H9 (cell line): ENCODE measurements at regions not wholly inside any gene's neighbourhood (a gene's known extent, or its start where the extent isn't known, plus 50 kb on each side); places are given as distances from the start of the nearest gene placed in this dataset.
"Not testable (repeated sequence)": the region's sequence is repeated elsewhere in the genome, so short reads cannot be mapped to it uniquely, and the experiment has no call there.

Experiments
- DNase-seq: peaks from one replicate; pipeline ENCODE4 v3.0.0-alpha.2; 2017
- H2AFZ ChIP-seq: one replicate; pipeline ENCODE4 v1.6.1; 2013; ENCODE audit warnings: mild to moderate bottlenecking, low read length, control low read depth, moderate library complexity
- H2AK5ac ChIP-seq: 2 replicates; pipeline ENCODE4 v1.6.1; 2013; ENCODE audit warnings: low read length, control low read depth, mixed read lengths; ENCODE audit not compliant: insufficient read length
- H2BK120ac ChIP-seq: one replicate; pipeline ENCODE4 v1.6.1; 2013; ENCODE audit warnings: low read depth, mild to moderate bottlenecking, low read length, control low read depth, inconsistent platforms; ENCODE audit not compliant: poor library complexity, severe bottlenecking
- H2BK12ac ChIP-seq: 2 replicates; pipeline ENCODE4 v1.6.1; 2013; ENCODE audit warnings: low read length, control low read depth, mixed read lengths, low read depth; ENCODE audit not compliant: insufficient read length
- H2BK15ac ChIP-seq: 2 replicates; pipeline ENCODE4 v1.6.1; 2013; ENCODE audit warnings: low read depth, low read length, control low read depth
- H2BK20ac ChIP-seq: one replicate; pipeline ENCODE4 v1.6.1; 2013; ENCODE audit warnings: low read depth, mild to moderate bottlenecking, low read length, control low read depth, inconsistent platforms; ENCODE audit not compliant: poor library complexity, severe bottlenecking
- H2BK5ac ChIP-seq: 2 replicates; pipeline ENCODE4 v1.6.1; 2013; ENCODE audit warnings: low read length, control low read depth, mixed read lengths; ENCODE audit not compliant: insufficient read length
- H3K14ac ChIP-seq: 2 replicates; pipeline ENCODE4 v1.6.1; 2013; ENCODE audit warnings: low read length, control low read depth; ENCODE audit not compliant: insufficient read depth
- H3K18ac ChIP-seq: 2 replicates; pipeline ENCODE4 v1.6.1; 2013; ENCODE audit warnings: low read depth, mild to moderate bottlenecking, mixed read lengths, low read length, control low read depth; ENCODE audit not compliant: insufficient read length
- H3K23ac ChIP-seq: 2 replicates; pipeline ENCODE4 v1.6.1; 2013; ENCODE audit warnings: low read length, control low read depth, mixed read lengths, low read depth; ENCODE audit not compliant: insufficient read length
- H3K23me2 ChIP-seq: 2 replicates; pipeline ENCODE4 v1.6.1; 2013; ENCODE audit warnings: low read depth, mild to moderate bottlenecking, mixed read lengths, low read length, control low read depth; ENCODE audit not compliant: insufficient read length, poor library complexity, severe bottlenecking
- H3K27ac ChIP-seq: 2 replicates; pipeline ENCODE4 v1.5.1; 2013; ENCODE audit warnings: low read length, control low read depth, mixed read lengths, low read depth; ENCODE audit not compliant: insufficient read length
- H3K27me3 ChIP-seq: 2 replicates; pipeline ENCODE4 v1.6.1; 2013; ENCODE audit warnings: low read length, control low read depth, inconsistent platforms; ENCODE audit not compliant: insufficient read depth
- H3K4ac ChIP-seq: 2 replicates; pipeline ENCODE4 v1.6.1; 2013; ENCODE audit warnings: low read depth, mild to moderate bottlenecking, control low read depth, inconsistent platforms, low read length, moderate library complexity
- H3K4me1 ChIP-seq: 2 replicates; pipeline ENCODE4 v1.6.1; 2013; ENCODE audit warnings: low read length, control low read depth, inconsistent platforms; ENCODE audit not compliant: insufficient read depth
- H3K4me2 ChIP-seq: 2 replicates; pipeline ENCODE4 v1.6.1; 2013; ENCODE audit warnings: low read length, control low read depth, mixed read lengths; ENCODE audit not compliant: insufficient read length, insufficient read depth
- H3K56ac ChIP-seq: 2 replicates; pipeline ENCODE4 v1.6.1; 2013; ENCODE audit warnings: low read depth, mild to moderate bottlenecking, mixed read lengths, low read length, control low read depth; ENCODE audit not compliant: insufficient read length
- H3K79me1 ChIP-seq: 2 replicates; pipeline ENCODE4 v1.6.1; 2013; ENCODE audit warnings: low read depth, mild to moderate bottlenecking, moderate library complexity, low read length, control low read depth, inconsistent platforms; ENCODE audit not compliant: insufficient read depth, poor library complexity, severe bottlenecking
- H3K79me2 ChIP-seq: 2 replicates; pipeline ENCODE4 v1.6.1; 2013; ENCODE audit warnings: low read length, control low read depth, inconsistent platforms; ENCODE audit not compliant: insufficient read depth
- H3K9ac ChIP-seq: 2 replicates; pipeline ENCODE4 v1.6.1; 2013; ENCODE audit warnings: low read length, control low read depth, mixed read lengths; ENCODE audit not compliant: insufficient read length; ENCODE audit errors: extremely low read depth
- H3K9me3 ChIP-seq: one replicate; pipeline ENCODE4 v1.6.1; 2013; ENCODE audit warnings: low read depth, low read length, inconsistent platforms; ENCODE audit not compliant: control insufficient read depth
- H3T11ph ChIP-seq: one replicate; pipeline ENCODE4 v1.6.1; 2013; ENCODE audit warnings: mild to moderate bottlenecking, low read length, control low read depth, inconsistent platforms
- H4K20me1 ChIP-seq: one replicate; pipeline ENCODE4 v1.6.1; 2013; ENCODE audit not compliant: control insufficient read depth, insufficient read length, insufficient read depth
- H4K5ac ChIP-seq: 2 replicates; pipeline ENCODE4 v1.6.1; 2013; ENCODE audit warnings: low read depth, mild to moderate bottlenecking, mixed read lengths, low read length, control low read depth; ENCODE audit not compliant: insufficient read length
- H4K8ac ChIP-seq: replicated peaks from 2 replicates; pipeline ENCODE4 v1.6.1; 2013; ENCODE audit warnings: low read length, control low read depth, mixed read lengths, low read depth; ENCODE audit not compliant: insufficient read length
- H4K91ac ChIP-seq: 2 replicates; pipeline ENCODE4 v1.6.1; 2013; ENCODE audit warnings: low read depth, mild to moderate bottlenecking, moderate library complexity, mixed read lengths, low read length, control low read depth; ENCODE audit not compliant: insufficient read length
- H3K27ac Mint-ChIP-seq, 3 experiments: 2 replicates in 2 of 3; 3 replicates in 1 of 3; pipeline ENCODE4 v1.8.0; 2020 to 2021; ENCODE audit warnings: mixed read lengths in 3 of 3, mild to moderate bottlenecking in 1 of 3, moderate library complexity in 1 of 3
- H3K27me3 Mint-ChIP-seq: 2 replicates; pipeline ENCODE4 v1.8.0; 2021; ENCODE audit warnings: low read depth, mild to moderate bottlenecking, moderate library complexity, mixed read lengths
- H3K36me3 Mint-ChIP-seq, 3 experiments: 2 replicates in 2 of 3; 3 replicates in 1 of 3; pipeline ENCODE4 v1.8.0; 2020 to 2021; ENCODE audit warnings: low read depth in 3 of 3, mixed read lengths in 3 of 3; ENCODE audit not compliant: insufficient read depth in 1 of 3
- H3K4me1 Mint-ChIP-seq, 2 experiments: 2 replicates each; pipeline ENCODE4 v1.8.0; 2020; ENCODE audit warnings: mixed read lengths in 2 of 2
- H3K4me3 Mint-ChIP-seq, 2 experiments: 2 replicates in 1 of 2; 3 replicates in 1 of 2; pipeline ENCODE4 v1.8.0; 2020 to 2021; ENCODE audit warnings: mild to moderate bottlenecking in 2 of 2, mixed read lengths in 2 of 2, moderate library complexity in 1 of 2
- H3K9me3 Mint-ChIP-seq, 2 experiments: 2 replicates in 1 of 2; 3 replicates in 1 of 2; pipeline ENCODE4 v1.8.0; 2020; ENCODE audit warnings: mild to moderate bottlenecking in 2 of 2, mixed read lengths in 2 of 2, moderate library complexity in 1 of 2
- WGBS: extraction: QIAGEN DNeasy Blood & Tissue Kit; methylation state at CpG from one replicate; pipeline ENCODE4 v1.1.7; 2013; ENCODE audit warnings: missing lambda C conversion rate, low lambda C conversion rate, mixed read lengths; ENCODE audit not compliant: insufficient read length; ENCODE audit errors: extremely low coverage; 5-methylcytosine and 5-hydroxymethylcytosine counted together
- TF ChIP-seq, protein P1 (sequence below): fragments of 200-600 bp; sonication (generic); conservative IDR thresholded peaks from 3 replicates; pipeline ENCODE4 v1.8.0; 2021; ENCODE audit warnings: antibody characterized with exemption, mild to moderate bottlenecking

DNA sequence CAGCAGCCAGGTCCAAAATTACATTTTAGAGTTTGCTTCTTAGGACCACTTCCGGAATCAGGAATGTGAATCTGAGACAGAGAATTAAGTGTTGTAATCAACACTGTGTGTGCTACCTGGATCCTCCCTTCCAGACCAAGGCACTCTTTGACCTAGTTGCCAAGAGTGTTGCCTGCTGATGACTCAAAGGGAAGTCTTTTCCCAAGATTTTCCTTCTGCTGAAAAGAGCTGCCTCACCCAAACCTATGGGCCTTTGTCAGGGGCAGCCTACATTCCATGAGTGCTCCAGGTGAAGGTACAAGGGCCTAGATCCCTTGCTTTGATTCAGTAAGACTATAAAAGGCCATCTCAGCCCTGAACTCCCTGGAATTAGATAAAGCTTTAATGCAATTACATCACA is 712.5 kb upstream of the ANKRD30A start:
- Histone ChIP-seq H4K5ac (no peak overlapping the region), H3K4me2 (no peak overlapping the region), H3K4ac (no peak overlapping the region), H3K18ac (no peak overlapping the region), H3K14ac (no peak overlapping the region), H2BK20ac (no peak overlapping the region), H2BK12ac (no peak overlapping the region), H3K79me1 (no peaks in the 10 kb centered on the region), H3K23ac (no peak overlapping the region), H4K20me1 (no peaks in the 10 kb centered on the region), H2BK5ac (no peak overlapping the region), H3K9ac (no peak overlapping the region), H3K27ac (no peak overlapping the region), H4K91ac (no peak overlapping the region), H2AK5ac (no peak overlapping the region), H3K23me2 (no peaks in the 10 kb centered on the region), H3K27me3 (no peaks in the 10 kb centered on the region), H2BK120ac (no peak overlapping the region), H3K9me3 (peaks cover 4% of the 10 kb centered on the region), H3K79me2 (no peaks in the 10 kb centered on the region), H2AFZ (no peak overlapping the region), H4K8ac (no peak overlapping the region), H2BK15ac (no peak overlapping the region), H3T11ph (no peak overlapping the region), H3K4me1 (no peaks in the 10 kb centered on the region), H3K56ac (no peak overlapping the region)
- H3K27ac Mint-ChIP-seq = no peak overlapping the region
- DNase-seq = no peak
- no peak overlapping the region for H3K4me3 Mint-ChIP-seq
- H3K4me1 Mint-ChIP-seq = peaks cover 0 to 4% of the 10 kb centered on the region in 2 experiments; a peak in 1 of 4 replicates
- WGBS = no CpG with 5 or more reads among the region's 1 CpG
- peaks cover 4 to 9% of the 10 kb centered on the region in 2 experiments; a peak in 4 of 5 replicates for H3K9me3 Mint-ChIP-seq
- peaks cover 1% of the 10 kb centered on the region; the same call in 1 of the 2 replicates for H3K27me3 Mint-ChIP-seq
- H3K36me3 Mint-ChIP-seq = peaks cover 0 to 10% (median 0%) of the 10 kb centered on the region in 3 experiments; a peak in 3 of 7 replicates
- TF ChIP-seq, protein P1, sequence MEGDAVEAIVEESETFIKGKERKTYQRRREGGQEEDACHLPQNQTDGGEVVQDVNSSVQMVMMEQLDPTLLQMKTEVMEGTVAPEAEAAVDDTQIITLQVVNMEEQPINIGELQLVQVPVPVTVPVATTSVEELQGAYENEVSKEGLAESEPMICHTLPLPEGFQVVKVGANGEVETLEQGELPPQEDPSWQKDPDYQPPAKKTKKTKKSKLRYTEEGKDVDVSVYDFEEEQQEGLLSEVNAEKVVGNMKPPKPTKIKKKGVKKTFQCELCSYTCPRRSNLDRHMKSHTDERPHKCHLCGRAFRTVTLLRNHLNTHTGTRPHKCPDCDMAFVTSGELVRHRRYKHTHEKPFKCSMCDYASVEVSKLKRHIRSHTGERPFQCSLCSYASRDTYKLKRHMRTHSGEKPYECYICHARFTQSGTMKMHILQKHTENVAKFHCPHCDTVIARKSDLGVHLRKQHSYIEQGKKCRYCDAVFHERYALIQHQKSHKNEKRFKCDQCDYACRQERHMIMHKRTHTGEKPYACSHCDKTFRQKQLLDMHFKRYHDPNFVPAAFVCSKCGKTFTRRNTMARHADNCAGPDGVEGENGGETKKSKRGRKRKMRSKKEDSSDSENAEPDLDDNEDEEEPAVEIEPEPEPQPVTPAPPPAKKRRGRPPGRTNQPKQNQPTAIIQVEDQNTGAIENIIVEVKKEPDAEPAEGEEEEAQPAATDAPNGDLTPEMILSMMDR = no peak

DNA sequence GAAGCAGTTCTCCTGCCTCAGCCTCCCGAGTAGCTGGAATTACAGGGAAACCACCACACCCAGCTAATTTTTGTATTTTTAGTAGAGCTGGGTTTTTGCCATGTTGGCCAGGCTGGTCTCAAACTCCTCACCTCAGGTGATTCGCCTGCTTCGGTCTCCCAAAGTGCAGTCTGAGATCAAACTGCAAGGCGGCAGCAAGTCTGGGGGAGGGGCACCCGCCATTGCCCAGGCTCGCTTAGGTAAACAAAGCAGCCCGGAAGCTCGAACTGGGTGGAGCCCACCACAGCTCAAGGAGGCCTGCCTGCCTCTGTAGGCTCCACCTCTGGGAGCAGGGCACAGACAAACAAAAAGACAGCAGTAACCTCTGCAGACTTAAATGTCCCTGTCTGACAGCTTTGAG is 725.2 kb upstream of the ANKRD30A start:
- H4K91ac ChIP-seq, H3K23ac ChIP-seq, H2BK20ac ChIP-seq, H3K18ac ChIP-seq, H3K79me2 ChIP-seq, H3K23me2 ChIP-seq, H2BK15ac ChIP-seq, H3K9ac ChIP-seq, H2BK12ac ChIP-seq, H4K5ac ChIP-seq, H3K14ac ChIP-seq, H4K8ac ChIP-seq, H3K4ac ChIP-seq, H2AK5ac ChIP-seq, H3K4me1 ChIP-seq, H3T11ph ChIP-seq, H3K27ac ChIP-seq, H3K4me2 ChIP-seq, DNase-seq, H3K27me3 Mint-ChIP-seq, H2AFZ ChIP-seq, H3K56ac ChIP-seq, H3K27me3 ChIP-seq, H4K20me1 ChIP-seq, H3K9me3 ChIP-seq, H3K4me1 Mint-ChIP-seq, H2BK120ac ChIP-seq, H3K27ac Mint-ChIP-seq, H3K4me3 Mint-ChIP-seq, H3K79me1 ChIP-seq, H2BK5ac ChIP-seq: not testable (repeated sequence)
- no CpG with 5 or more reads among the region's 8 CpGs for WGBS
- Mint-ChIP-seq H3K9me3 (peaks cover 12 to 16% of the 10 kb centered on the region in 2 experiments), H3K36me3 (peaks cover 0 to 15% (median 2%) of the 10 kb centered on the region in 3 experiments; a peak in 3 of 7 replicates)
